ENCODE measurements at regions not wholly inside any gene's neighbourhood (a gene's known extent, or its start where the extent isn't known, plus 50 kb on each side); places are given as distances from the start of the nearest gene placed in this dataset.
"Not testable (repeated sequence)": the region's sequence is repeated elsewhere in the genome, so short reads cannot be mapped to it uniquely, and the experiment has no call there.

DNA sequence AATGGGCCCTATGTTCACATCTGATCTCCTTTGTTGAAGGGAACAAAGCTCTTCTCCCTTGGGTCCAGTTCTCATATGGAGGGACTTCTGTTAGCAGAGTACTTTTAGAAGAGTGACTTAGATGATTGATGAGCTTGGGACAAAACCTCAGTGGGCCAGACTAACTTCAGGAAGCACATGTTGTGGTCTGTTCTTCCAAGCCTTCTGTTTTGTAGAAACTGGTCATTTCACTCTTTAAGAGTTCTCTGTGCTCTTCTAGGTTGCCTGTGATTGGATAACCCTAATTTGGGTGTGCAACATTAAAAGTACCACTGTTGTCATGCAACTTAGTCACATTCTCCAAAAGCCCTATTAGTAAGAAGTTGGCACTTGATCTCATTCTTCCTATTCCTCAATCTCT is 183.5 kb upstream of the ACO1 start:
- no peak for DNase-seq

DNA sequence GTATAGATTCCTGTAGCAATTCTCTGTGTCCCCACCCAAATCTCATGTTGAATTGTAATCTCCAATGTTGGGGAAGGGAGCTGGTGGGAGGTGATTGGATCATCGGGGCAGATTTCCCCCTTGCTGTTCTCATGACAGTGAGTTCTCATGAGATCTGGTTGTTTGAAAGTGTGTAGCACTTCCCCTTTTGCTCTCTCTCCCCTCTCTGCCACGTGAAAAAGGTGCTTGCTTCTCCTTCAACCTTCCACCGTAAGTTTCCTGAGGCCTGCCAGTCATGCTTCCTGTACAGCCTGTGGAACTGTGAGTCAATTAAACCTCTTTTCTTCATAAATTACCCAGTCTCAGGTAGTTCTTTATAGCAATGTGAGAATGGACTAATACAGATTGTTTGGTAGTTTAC is 175.3 kb upstream of the ACO1 start:
- DNase-seq, result not testable (repeated sequence)

DNA sequence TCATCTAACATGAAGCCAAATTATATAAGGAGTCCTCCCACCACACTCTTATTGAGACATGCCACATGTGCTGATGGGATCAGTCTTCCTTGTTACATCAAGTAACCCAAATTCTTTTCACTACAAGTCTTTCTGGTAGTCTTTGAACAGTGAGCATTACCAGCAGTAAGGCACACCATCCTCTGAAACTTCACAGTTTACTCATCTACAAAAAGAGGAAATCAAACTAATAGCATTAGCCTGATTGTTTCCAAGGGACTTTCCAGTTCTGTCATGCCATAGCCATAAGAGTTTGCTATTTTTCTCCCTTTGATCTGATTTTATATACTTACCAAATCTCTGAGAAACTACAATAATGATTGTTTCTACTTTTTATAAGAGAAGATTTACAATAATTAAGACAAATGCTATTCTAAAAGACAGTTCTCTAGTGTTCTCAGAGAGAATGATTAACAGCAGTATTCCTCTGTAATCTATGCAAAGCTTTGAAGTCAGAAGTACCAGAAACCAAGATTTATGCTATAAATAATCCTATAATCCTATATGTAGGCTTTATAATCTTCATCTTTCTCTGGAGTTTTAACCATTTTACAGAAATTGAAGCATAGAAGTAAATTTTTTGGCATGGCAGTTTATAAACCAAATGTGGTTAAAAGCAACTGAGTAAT is 166.2 kb upstream of the ACO1 start:
- no peak for DNase-seq

DNA sequence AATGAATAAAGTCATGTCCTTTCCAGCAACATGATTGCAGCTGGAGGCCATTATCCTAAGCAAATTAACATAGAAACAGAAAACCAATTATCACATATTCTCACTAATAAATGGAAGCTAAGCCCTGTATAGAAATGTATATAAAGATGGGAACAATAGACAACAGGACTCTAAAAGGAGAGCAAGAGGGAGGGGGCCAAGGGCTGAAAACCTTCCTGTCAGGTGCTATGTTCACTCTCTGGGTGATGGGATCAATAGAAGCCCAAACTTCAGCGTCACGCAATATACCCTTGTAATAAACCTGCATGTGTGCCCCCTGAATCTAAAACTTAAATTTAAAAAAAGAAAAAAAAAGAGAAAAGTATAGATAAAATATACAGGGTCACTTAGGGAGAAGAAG is 163.7 kb upstream of the ACO1 start:
- DNase-seq, result no peak

DNA sequence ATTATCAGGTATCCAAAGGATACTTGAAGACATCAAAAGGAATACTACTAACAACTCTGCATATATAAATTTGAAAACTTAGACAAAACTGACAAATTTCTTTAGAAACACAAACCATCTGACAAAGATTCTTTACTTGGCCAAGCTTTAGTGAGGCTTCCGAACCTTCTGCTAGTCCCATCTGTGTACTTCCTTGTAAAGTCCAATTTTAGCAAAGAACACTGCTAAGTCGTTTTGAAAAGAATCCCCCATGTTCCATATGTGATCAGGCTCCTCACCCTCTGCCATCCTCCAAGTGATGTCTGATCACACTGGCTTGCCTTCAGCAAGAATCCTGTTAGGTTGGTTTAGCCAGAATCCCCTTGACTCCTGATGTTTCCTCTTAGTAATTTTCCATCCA is 150.0 kb upstream of the ACO1 start:
- no peak for DNase-seq

DNA sequence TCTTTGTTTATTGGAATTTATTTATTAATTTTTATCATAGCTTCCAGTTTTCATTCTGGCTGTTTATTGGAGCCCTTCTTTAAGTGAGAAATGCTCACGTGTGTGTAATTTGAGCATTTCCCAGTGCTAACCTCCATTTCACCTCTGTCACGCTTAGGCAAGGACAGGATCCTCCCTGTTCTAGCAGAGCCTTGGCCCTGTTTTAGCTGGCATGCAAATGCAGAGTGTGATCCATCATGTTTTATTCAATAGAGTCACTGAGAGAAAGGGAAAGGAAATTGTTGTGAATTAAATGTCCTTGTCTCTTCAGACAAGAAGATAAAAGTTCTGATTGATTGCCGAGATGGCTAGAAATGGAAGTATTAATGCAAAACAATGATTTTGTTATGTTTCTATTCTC is 137.3 kb upstream of the ACO1 start:
- no peak for DNase-seq

DNA sequence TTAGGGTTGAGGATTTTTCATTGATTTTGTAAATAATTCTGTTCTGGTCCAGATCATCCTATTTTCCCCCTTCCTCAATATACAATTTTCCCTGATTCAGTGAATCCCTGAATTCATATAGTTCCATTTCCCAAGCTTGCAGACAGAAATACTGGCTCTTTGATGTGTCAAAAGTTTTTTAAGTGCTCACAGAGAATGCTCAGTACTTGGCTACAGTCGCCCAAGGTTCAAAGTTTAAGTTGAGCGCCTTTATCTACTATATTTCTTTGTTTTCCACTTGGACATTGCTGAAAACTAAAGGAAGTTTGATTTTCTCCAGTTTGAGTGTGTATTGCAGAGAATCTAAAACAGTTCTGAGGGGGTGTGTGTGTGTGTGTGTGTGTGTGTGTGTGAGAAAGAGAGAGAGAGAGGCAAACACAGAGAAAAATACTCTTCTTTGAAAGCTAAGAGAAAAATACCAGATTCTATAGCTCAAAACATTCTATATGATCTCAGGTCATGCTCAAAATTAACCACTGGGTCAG is 136.2 kb upstream of the ACO1 start:
- no peak for DNase-seq

DNA sequence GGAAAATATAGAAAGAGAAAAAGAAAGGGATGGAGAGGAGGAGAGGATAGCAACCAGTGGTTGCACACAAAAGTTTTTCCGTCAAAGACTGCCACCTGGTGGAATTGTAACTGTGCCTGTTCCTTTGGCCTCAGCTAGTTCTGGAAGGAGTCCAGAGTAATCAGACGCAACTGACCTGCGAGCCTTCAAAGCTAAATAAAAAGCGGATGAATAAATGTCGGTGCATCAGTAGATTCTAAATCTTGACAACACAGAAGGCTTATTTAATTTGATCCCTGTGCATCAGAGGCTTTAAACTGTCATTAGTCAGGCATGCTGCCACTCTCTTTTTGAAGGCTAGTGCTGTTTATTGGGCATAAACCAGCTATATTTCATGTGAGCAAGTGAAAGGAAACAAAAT is 132.9 kb upstream of the ACO1 start:
- DNase-seq, result peak; percentile 41

DNA sequence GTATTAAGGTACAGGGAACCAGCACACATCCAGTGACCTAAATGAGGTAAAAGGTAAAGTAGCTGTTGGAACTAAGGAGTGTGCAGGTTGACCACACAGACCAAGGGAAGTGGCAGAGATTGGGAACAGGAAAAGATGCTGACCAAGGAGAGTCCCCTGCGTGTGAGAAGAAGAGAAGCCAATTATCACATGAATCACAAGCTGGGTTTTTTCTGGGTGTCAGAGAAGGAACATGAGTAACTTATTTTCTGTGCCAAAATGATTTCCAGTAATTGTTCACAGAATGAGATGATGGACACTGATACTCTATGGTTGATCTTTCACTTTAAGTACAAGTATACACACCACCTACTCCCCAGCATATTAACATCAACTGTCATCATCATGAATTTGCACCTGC is 130.7 kb upstream of the ACO1 start:
- no peak for DNase-seq

DNA sequence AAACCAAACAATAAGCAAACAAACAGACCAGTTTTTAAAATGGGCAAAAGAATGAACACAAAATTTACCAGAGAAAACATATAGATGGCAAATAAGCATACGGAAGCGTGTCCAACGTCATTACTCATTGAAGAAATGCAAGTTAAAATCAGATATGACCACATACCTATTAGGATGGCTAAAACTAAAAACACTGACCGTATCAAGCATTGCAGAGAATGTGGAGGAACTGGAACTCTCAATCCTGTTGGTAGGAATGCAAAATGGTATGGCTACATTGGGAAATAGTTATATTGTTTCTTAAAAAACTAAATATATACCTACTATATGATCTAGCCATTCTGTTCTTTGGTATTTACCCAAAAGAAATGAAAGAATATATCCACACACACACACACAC is 129.4 kb upstream of the ACO1 start:
- DNase-seq, result no peak

DNA sequence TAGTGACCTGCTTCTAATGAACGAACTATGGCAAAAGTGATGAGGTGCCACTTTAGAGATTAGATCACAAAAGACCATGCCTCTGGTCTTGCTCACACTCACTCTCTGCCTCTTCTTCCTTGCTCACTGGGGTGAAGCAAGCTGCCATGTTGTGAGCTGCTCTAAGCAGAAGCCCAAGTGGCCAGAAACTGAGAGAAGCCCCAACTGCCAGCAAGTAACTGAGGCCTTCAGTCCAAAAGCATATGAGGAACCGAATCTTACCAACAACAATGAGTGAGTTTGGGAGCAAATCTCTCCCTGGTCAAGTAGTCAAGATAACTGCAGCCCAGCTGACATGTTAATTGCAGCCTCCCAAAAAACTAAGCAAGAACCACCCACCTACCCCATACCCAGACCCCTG is 126.0 kb upstream of the ACO1 start:
- no peak for DNase-seq

DNA sequence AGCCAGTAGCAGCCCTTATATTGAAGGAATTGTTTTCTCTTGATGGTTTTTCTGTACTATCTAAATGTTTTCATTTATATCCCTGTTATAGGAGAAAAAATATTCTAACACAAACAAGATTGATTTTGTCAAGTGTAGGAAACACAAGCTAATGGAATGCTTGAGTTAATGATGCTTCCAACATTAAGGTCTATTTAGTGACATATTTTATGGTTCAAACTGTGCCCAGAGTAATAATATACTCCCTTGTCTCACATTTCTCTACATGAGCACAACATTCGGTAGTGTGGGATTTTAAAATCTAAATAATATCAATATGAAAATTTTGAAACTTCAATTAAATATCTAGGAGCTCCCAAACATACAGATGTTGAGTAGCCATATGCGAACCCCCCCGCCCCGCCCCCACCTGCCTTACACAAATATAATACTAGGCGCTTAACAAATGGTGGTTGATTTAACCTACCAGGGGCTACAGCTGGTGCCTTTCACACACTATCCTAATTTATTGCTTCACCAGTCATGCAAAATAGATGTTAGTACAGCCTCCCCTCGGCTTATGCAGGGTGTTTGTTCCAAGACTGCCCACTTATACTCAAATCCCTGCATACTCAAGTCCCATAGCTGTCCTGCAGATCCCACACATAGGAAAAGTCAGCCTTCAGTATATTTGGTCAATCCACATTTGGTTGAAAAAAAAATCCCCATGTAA is 124.1 kb upstream of the ACO1 start:
- no peak for DNase-seq

DNA sequence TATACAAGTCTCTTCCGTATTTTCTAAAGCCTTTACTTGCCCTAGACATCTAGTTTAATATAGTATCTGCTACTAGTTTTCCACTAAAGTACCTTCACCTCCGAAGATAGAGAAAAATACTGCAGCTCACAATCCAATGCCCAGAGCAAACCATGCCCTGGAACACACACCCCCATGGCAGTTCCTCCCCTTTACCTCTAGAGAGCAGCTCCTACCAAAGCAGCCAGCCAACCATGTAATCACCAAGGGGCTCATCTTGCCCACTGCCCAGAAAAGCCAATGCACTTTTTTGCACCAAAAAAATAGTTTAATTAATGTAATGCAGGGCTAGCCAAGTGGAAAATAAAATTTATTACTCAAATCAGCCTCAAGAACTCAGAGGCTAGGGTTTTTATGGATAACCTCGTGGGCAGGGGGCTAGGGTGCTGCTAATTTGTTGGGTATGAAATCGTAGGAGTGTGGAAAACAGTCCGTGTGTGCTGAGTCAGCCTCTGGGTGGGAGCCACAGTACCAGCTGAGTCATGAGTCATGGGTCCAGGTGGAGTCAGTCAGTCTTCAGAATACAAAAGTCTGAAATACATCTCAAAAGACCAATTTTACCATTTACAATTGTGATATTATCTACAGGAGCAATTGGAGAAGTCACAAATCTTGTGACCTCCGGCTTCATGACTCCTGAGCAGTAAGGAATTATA is 120.1 kb upstream of the ACO1 start:
- DNase-seq, result no peak

DNA sequence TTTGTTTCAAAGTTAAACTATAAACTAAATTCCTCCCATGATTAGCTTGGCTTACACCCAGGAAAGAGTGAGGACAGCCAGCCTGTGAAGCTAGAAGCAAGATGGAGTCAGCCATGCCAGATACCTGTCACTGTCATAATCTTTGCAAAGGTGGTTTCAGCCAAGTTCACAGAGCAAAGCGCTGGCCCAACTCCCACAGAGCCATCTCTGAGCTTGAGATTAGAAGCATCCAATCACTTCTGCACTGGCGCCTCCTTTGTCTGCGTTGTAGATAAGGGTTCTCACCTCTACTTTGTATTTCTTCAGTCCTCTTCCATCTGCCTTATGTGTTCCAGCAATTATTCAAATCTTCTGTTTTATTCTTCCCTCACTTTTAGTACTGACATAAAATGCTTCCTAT is 119.4 kb upstream of the ACO1 start:
- DNase-seq, result no peak

DNA sequence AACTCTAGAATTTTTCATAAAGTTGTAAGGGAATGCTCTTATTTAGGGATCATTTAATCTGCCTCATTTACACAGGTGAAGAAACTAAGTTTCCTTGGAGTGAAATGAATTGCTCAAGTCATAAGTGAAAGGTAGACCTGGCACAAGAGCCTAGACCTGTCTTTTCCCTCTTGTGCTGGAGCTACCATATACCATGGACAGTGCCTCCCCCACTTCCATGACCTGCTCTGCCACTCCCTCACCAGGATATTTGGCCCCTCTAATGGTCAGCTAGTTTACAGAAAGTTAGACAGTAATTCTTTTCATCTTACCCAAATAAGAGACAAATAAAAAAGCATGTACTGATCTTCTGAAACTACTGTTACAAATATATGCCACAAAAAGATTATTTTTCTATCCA is 105.5 kb upstream of the ACO1 start:
- no peak for DNase-seq

DNA sequence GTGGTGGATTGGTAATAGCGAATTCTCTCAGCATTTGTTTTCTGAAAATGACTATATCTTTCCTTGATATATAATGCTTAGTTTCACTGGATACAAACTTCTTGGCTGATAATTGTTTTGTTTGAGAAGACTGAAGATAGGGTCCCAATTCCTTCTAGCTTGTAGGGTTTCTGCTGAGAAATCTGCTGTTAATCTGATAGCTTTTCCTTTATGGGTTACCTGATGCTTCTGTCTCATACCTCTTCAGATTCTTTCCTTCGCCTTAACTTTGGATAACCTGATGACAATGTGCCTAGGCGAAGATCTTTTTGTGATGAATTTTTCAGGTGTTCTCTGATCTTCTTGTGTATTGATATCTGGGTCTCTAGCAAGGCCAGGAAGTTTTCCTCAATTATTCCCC is 94.7 kb upstream of the ACO1 start:
- no peak for DNase-seq

DNA sequence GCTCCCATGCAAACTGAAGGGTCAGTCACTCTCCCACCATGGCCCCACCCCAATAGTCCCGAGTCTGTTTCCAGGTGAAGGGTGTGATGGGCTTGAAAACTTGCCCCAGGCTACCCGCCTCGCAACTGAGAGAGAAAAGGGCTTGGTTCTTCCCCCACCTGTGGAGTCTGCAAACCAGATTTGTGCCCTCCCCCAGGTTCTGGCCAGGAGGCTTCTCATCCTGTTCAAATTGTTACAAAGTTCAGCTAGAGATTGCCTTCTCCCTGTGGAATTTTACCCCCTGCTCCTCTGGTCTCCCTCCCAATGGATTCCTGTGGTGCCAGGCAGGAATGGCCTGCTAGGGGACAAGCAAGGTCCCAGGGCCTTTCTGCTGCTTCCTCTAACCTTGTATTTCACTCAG is 93.1 kb upstream of the ACO1 start:
- DNase-seq, result no peak

DNA sequence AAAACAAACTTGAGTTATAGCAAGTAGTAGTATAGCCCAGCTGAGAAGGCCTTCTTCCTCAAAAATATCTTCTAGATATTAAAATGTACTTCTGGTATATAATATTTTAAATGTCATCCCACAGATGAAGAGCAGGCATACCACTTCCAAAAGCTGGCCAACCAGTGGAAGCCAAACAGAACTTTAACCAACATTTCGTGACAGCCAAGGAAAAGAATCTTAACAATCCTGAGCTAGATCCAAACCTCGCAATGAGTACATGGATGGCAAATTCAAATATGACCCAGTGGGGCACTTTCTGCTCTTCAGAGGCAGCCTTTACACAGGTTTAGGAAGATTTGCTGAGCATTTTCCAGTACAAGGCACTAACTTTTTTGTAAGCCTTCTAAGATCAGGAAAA is 91.8 kb upstream of the ACO1 start:
- DNase-seq, result no peak

DNA sequence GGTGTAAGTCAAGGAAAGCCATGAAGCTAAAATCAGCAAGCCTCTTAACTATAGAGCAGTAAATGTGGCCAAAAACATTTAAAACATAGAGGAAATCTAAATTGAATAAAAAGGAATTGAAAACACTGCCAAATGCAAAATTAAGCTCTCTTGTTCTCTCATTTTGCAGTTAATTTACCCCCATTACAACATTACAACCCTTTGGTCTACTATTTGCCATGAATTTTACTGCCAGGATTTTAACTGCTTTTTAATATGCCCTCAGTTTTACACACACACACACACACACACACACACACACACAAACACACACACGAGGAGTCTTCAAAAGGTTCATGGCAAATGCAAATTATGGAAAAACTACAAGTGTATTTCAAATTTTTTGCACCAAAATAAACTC is 91.4 kb upstream of the ACO1 start:
- no peak for DNase-seq

DNA sequence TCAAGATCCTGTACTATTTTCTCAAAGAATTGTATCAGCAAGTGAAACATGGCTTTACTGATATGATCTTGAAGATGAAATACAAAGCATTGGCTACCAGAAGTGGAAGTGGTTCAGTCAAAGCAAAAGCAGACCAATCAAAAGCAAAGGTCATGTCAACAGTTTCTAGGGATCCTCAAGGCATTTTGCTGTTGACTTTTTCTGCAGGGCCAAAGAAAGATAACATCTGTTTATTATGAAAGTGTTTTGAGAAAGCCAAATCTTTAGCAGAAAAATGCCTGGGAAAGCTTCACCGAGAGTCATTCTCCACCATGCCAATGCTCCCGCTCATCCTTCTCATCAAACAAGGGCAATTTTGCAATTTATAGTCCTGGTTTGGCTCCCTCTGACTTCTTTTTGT is 90.3 kb upstream of the ACO1 start:
- DNase-seq, result no peak

DNA sequence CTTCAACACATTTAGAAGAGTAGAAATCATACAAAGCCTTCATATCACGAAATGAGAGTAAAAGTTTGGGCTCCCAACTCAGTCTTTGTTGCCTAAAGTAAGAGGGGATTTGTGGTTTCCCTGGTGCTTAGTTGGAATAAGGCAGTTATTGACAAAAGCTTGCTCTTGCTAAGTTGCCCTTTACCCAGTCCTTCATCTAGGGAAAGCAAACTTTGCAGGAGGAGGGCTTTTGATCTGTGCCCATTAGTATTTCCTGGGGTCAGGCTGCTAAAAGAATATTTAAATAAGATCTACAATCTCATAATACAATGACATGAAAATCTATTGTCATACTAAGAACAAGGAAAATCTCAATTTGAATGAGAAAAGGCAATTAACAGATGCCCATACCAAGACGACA is 84.1 kb upstream of the ACO1 start:
- DNase-seq, result no peak

DNA sequence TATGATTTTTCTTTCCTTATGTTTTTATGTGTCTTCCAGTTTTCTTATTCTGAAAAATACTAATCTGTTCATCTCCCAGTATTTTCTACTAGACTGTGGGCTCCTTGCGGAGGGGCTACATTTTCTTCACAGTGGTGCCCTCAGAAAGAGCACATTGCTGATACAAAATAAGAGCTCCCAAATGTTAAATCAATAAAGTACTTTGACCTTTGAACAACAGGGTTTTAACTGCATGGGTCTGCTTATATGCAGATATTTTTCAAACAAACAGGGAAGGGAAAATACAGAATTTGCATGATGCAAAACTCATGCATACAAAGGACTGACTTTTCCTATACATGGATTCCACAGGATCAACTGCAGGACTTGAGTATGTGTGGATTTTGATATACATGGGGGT is 79.9 kb upstream of the ACO1 start:
- DNase-seq, result no peak

DNA sequence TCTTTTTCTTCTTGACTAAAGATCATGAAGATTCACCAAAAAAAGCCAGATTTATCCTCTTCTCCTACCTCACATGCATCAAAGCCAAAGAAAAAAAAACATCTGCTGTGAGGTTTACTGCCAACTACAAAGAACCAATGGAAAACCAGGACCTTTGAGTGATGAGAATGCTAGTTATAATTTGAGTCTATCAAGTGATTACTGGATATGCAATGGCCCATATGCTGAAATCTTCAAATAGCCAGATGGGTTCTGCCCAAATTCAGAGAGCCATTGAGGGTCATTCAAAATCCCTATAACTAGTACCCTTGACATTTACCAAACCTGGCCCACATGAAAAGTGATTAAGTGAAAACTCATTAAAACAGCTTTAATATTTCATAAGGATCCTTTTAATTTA is 78.4 kb upstream of the ACO1 start:
- DNase-seq, result no peak

DNA sequence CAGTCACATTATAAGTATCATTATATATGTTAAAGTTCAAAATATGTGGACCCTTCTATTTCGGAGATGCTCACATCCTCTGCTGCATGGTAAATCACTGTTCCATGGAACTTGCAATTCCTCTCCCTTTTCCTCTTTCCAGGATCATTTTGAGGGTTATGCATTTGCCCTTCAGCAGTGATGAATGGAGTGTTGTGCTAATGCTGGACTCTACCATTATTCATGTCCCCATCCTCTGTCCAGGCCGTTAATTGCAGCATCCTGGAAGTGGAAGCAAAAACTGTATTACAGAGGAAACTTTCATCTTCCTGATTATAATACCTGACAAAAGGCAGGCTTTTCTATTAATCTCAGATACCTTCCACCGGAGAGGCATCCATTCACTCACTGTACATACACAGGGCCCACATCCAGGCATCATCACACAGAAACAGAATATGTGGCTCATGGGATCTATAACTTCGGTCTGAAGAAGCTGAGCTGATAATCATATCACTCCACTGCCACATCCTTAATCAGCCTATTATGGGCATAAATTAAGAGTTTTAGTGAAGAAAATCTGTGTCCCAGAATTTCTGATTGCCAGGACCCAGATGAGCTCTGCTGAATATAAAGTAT is 65.0 kb upstream of the ACO1 start:
- DNase-seq, result no peak
